ENCODE measurements at regions not wholly inside any gene's neighbourhood (a gene's known extent, or its start where the extent isn't known, plus 50 kb on each side); places are given as distances from the start of the nearest gene placed in this dataset.

GRCh38 chr4:1535926-1536578 is 129.8 kb upstream of the NKX1-1 start:
- TF ChIP-seq CTCF (IDR thresholded peaks at IDR 0.05) (no peak), POLR2A (IDR thresholded peaks at IDR 0.05) (no peak), POLR2AphosphoS5 (IDR thresholded peaks at IDR 0.05) (no peak)

All from transverse colon (tissue), 4 donors.